Ovary (tissue), 3 donors: ENCODE measurements at regions not wholly inside any gene's neighbourhood (a gene's known extent, or its start where the extent isn't known, plus 50 kb on each side); places are given as distances from the start of the nearest gene placed in this dataset.

Experiments used
- EP300 ChIP-seq: sonication (generic); formaldehyde crosslinking; IDR thresholded peaks from one replicate; pipeline ENCODE4 v1.6.1; 2017; ENCODE audit warnings: antibody characterized with exemption
- POLR2A ChIP-seq: fragments of 450-650 bp; IDR thresholded peaks from one replicate; pipeline ENCODE4 v1.6.1; 2017; ENCODE audit warnings: antibody characterized with exemption, mild to moderate bottlenecking, moderate library complexity
- TF ChIP-seq, protein P1 (sequence below), 3 donors: fragments of 450-650 bp in 2 of 3; fragments of 200-600 bp in 1 of 3; IDR thresholded peaks; one replicate each; pipeline versions ENCODE4 v1.5.1 to v1.8.0; 2016 to 2022; ENCODE audit warnings: antibody characterized with exemption in 3 of 3, mild to moderate bottlenecking in 1 of 3
- donor health status: DM: no; HTN: no; CAD: no.

DNA sequence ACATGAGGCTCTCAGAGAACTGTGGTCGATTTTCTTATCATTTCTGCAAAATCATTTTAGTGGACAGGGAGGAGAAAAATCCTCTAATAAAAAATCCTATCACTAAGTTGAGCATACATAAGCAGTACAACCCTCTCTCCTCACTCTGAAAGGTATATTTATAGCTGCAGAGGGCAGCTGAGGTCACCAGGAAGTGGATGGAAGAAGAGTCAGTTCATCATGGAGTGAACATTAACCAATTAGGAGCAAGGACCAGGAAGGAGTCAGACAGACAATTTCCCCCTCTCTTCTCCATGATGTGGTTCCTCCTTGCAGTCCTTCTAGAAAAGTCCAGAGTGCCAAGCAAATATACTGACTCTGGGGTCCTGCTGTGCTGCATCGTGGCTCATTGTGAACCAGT, 253.7 kb downstream of the TOX3 start:
- TF ChIP-seq, protein P1, sequence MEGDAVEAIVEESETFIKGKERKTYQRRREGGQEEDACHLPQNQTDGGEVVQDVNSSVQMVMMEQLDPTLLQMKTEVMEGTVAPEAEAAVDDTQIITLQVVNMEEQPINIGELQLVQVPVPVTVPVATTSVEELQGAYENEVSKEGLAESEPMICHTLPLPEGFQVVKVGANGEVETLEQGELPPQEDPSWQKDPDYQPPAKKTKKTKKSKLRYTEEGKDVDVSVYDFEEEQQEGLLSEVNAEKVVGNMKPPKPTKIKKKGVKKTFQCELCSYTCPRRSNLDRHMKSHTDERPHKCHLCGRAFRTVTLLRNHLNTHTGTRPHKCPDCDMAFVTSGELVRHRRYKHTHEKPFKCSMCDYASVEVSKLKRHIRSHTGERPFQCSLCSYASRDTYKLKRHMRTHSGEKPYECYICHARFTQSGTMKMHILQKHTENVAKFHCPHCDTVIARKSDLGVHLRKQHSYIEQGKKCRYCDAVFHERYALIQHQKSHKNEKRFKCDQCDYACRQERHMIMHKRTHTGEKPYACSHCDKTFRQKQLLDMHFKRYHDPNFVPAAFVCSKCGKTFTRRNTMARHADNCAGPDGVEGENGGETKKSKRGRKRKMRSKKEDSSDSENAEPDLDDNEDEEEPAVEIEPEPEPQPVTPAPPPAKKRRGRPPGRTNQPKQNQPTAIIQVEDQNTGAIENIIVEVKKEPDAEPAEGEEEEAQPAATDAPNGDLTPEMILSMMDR (IDR thresholded peaks at IDR 0.05) = no peak
- TF ChIP-seq POLR2A (no peak), EP300 (no peak)
